Ishikawa (cell line): ENCODE measurements at regions not wholly inside any gene's neighbourhood (a gene's known extent, or its start where the extent isn't known, plus 50 kb on each side); places are given as distances from the start of the nearest gene placed in this dataset.

Source experiments
- CEBPB ChIP-seq: IDR thresholded peaks from 2 replicates; pipeline ENCODE4 v1.6.1; 2012
- CREB1 ChIP-seq: IDR thresholded peaks from 2 replicates; pipeline ENCODE4 v1.6.1; 2012; ENCODE audit warnings: low read depth
- EGR1 ChIP-seq: IDR thresholded peaks from 2 replicates; pipeline ENCODE4 v1.6.1; 2012
- EP300 ChIP-seq: IDR thresholded peaks from 2 replicates; pipeline ENCODE4 v1.6.1; 2012; ENCODE audit warnings: borderline replicate concordance
- FOXM1 ChIP-seq: IDR thresholded peaks from 2 replicates; pipeline ENCODE4 v1.6.1; 2012; ENCODE audit warnings: low read depth, borderline replicate concordance
- MAX ChIP-seq: IDR thresholded peaks from 2 replicates; pipeline ENCODE4 v1.6.1; 2012
- NFIC ChIP-seq: IDR thresholded peaks from 2 replicates; pipeline ENCODE4 v1.6.1; 2012
- RAD21 ChIP-seq: IDR thresholded peaks from 2 replicates; pipeline ENCODE4 v1.6.1; 2012; ENCODE audit warnings: low read depth
- REST ChIP-seq: IDR thresholded peaks from 2 replicates; pipeline ENCODE4 v1.6.1; 2012; ENCODE audit warnings: low read depth, mild to moderate bottlenecking
- TAF1 ChIP-seq: IDR thresholded peaks from 2 replicates; pipeline ENCODE4 v1.6.1; 2012; ENCODE audit warnings: low read depth, mild to moderate bottlenecking
- TCF12 ChIP-seq: IDR thresholded peaks from 2 replicates; pipeline ENCODE4 v1.6.1; 2012; ENCODE audit warnings: low read depth
- TEAD4 ChIP-seq: IDR thresholded peaks from 2 replicates; pipeline ENCODE4 v1.6.1; 2012
- USF1 ChIP-seq: IDR thresholded peaks from 2 replicates; pipeline ENCODE4 v1.6.1; 2012
- YY1 ChIP-seq: IDR thresholded peaks from 2 replicates; pipeline ENCODE4 v1.6.1; 2012; ENCODE audit warnings: low read depth
- ZBTB7A ChIP-seq: IDR thresholded peaks from 2 replicates; pipeline ENCODE4 v1.6.1; 2012; ENCODE audit warnings: low read depth

GRCh38 chr16:87238361-87238715 lies 78.9 kb downstream of the C16orf95 start:
- no peak for TF ChIP-seq RAD21
- TF ChIP-seq MAX: no peak
- no peak for TF ChIP-seq USF1
- no peak for TF ChIP-seq YY1
- no peak for TF ChIP-seq CREB1

- peak; percentile 17; the same call in 1 of the 2 replicates for TF ChIP-seq NFIC
- no peak for TF ChIP-seq TEAD4
These were observed 77.6 kb downstream of the C16orf95 start for GRCh38 chr16:87239545-87239944.

- TF ChIP-seq REST (no peak), FOXM1 (no peak), CREB1 (no peak), USF1 (no peak), YY1 (no peak), TCF12 (no peak), EGR1 (no peak), RAD21 (no peak), EP300 (no peak), NFIC (no peak)
These were observed 76.7 kb downstream of the C16orf95 start for GRCh38 chr16:87240211-87241136.

GRCh38 chr16:87241137-87241771 lies 75.9 kb downstream of the C16orf95 start:
- no peak for TF ChIP-seq YY1

- no peak for TF ChIP-seq NFIC
- no peak for TF ChIP-seq RAD21
- TF ChIP-seq REST: no peak
- no peak for TF ChIP-seq USF1
- TF ChIP-seq TCF12: no peak
- no peak for TF ChIP-seq YY1
- TF ChIP-seq CREB1: no peak
- no peak for TF ChIP-seq ZBTB7A
- TF ChIP-seq CEBPB: no peak
- TF ChIP-seq EGR1: no peak
- no peak for TF ChIP-seq MAX
- no peak for TF ChIP-seq EP300
- no peak for TF ChIP-seq TEAD4
- TF ChIP-seq FOXM1: no peak
- no peak for TF ChIP-seq TAF1
These were observed 73.7 kb downstream of the C16orf95 start for GRCh38 chr16:87243478-87243877.

- TF ChIP-seq TEAD4 (no peak), RAD21 (no peak), YY1 (no peak), NFIC (no peak), TCF12 (no peak), FOXM1 (no peak), EGR1 (no peak), CREB1 (no peak), ZBTB7A (no peak), CEBPB (no peak), REST (no peak), MAX (no peak), TAF1 (no peak), EP300 (no peak), USF1 (no peak)
These were observed 72.5 kb downstream of the C16orf95 start for GRCh38 chr16:87244636-87245197.
